Astrocyte of the cerebellum (primary cell): ENCODE measurements at regions not wholly inside any gene's neighbourhood (a gene's known extent, or its start where the extent isn't known, plus 50 kb on each side); places are given as distances from the start of the nearest gene placed in this dataset.

Source experiments
- DNase-seq: peaks from one replicate; pipeline ENCODE4 v3.0.0-alpha.2; 2011; ENCODE audit warnings: low read depth
- H3K4me3 ChIP-seq: 2 replicates; pipeline ENCODE4 v1.5.1; 2011; ENCODE audit warnings: mild to moderate bottlenecking, low read depth, low read length, moderate library complexity
- in situ Hi-C: cut with HindIII; loops from 2 replicates; pipeline ENCODE4 v1.10.0; 2017; ENCODE audit warnings: low sequenced_read_pairs
- TF ChIP-seq, protein P1 (sequence below): IDR thresholded peaks from 2 replicates; pipeline ENCODE4 v1.5.1; 2012; ENCODE audit warnings: low read length, low read depth, moderate library complexity, mild to moderate bottlenecking; ENCODE audit errors: missing control alignments

- no peak overlapping the region for H3K4me3 ChIP-seq
- TF ChIP-seq, protein P1, sequence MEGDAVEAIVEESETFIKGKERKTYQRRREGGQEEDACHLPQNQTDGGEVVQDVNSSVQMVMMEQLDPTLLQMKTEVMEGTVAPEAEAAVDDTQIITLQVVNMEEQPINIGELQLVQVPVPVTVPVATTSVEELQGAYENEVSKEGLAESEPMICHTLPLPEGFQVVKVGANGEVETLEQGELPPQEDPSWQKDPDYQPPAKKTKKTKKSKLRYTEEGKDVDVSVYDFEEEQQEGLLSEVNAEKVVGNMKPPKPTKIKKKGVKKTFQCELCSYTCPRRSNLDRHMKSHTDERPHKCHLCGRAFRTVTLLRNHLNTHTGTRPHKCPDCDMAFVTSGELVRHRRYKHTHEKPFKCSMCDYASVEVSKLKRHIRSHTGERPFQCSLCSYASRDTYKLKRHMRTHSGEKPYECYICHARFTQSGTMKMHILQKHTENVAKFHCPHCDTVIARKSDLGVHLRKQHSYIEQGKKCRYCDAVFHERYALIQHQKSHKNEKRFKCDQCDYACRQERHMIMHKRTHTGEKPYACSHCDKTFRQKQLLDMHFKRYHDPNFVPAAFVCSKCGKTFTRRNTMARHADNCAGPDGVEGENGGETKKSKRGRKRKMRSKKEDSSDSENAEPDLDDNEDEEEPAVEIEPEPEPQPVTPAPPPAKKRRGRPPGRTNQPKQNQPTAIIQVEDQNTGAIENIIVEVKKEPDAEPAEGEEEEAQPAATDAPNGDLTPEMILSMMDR, result no peak
- DNase-seq, result no peak
- in situ Hi-C loops, result no loop called here
These were observed 1306.0 kb upstream of the SLC10A2 start for GRCh38 chr13:104372095-104372655.

DNA sequence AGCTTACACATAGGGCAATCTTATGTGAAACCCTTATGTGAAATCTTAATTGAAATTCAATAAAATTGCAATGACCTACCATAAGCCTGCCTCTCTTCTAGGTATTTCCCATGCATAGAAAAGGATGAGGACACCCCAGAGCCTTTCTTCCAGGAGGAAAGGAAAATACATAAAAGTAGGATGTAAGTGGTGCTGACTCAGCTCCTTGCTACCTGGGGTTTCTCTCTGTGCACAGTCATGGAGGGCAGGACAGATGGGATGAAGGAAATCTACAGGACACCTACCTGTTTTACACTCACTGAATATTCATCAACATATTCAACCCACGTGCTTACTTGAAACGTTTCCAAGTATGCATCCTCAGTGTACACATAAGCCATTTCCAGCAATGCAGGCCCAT is 1299.2 kb upstream of the SLC10A2 start:
- in situ Hi-C loops, result no loop called here
- no peak for DNase-seq
- H3K4me3 ChIP-seq, result no peak overlapping the region
- TF ChIP-seq, protein P1, result no peak

- in situ Hi-C loops, result no loop called here
- H3K4me3 ChIP-seq, result no peak overlapping the region
- TF ChIP-seq, protein P1, result no peak
- DNase-seq, result no peak
These were observed 1291.6 kb upstream of the SLC10A2 start for GRCh38 chr13:104357672-104358354.

DNA sequence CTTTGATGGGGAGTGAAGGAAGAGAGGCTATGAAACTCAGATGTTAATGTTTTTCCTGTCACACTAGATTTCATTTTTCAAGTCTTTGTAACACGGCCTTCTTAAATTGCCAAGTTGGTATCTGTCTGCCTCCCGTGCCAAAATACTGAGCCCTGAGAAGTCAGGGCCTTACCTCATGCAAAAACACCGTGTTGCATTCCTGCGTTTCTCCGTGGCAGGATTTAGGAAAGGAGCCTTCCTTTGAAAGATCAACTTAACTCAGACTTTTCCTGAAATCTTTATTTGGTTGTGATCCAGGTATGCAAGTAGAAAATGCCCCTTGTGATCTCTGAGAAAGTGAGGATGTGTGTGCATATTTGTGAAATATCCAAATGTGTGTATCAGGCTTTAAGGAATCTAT is 1291.0 kb upstream of the SLC10A2 start:
- peak; percentile 8 for DNase-seq
- in situ Hi-C loops, result no loop called here
- TF ChIP-seq, protein P1, result no peak
- H3K4me3 ChIP-seq, result no peak overlapping the region

DNA sequence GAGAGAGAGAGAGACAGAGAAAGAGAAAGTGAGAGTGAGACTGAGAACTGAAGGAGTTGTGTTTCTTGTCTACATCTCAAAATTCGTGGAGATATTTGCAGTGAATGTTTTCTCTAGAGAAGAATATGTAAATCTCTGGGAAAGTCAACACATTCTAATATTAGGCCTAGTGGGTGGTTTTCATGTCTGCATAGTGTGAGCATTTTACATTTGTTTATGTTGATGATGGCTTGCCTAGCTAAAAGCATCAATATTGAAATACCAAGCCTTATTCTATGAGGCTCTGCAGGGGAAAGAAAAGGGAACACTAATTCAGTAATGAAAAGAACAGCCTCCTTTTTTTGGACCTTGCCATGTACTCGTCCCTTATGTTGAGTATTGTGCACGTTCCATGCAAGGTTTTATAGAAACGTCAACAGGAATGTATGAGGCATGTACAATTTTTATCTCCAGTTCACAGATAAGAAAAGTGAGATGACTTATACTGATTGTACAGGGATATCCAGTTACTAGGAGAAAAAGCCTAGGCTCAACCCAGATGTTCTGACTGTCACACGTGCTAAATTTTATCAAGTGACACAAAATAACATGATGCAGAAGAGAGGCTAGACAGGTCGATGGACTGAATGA is 1288.9 kb upstream of the SLC10A2 start:
- TF ChIP-seq, protein P1, result no peak
- in situ Hi-C loops, result no loop called here
- no peak for DNase-seq
- H3K4me3 ChIP-seq, result no peak overlapping the region

DNA sequence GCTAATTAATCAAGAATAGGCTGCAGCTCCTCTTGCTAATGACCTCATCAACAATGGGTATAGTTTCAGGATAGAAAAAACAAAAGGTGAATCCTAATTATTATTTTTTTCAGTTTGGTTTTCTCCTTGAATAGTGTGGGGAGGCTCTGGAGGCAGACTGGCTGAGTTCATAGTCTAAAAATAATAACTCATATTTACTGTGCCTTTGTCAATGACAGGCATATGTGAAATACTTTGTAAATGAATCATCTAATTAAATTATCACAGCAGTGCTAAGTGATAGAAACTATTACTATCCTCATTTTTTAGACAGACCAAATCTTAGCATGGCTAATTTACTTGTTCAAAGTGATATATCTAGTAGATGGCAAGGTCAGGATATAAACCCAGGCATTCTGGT is 1261.0 kb upstream of the SLC10A2 start:
- no peak for DNase-seq
- H3K4me3 ChIP-seq, result no peak overlapping the region
- TF ChIP-seq, protein P1, result no peak
- in situ Hi-C loops, result no loop called here
